KOPT-K1 (cell line): ENCODE measurements at regions not wholly inside any gene's neighbourhood (a gene's known extent, or its start where the extent isn't known, plus 50 kb on each side); places are given as distances from the start of the nearest gene placed in this dataset.
"Not testable (repeated sequence)": the region's sequence is repeated elsewhere in the genome, so short reads cannot be mapped to it uniquely, and the experiment has no call there.

Experiments used
- H3K27ac ChIP-seq: fragments of 200-600 bp; sonication (generic); 2 replicates; pipeline ENCODE4 v1.5.1; 2016; ENCODE audit warnings: antibody characterized with exemption, mild to moderate bottlenecking, low read depth, low read length; ENCODE audit not compliant: poor library complexity, severe bottlenecking
- H3K36me3 ChIP-seq: fragments of 200-600 bp; sonication (generic); 2 replicates; pipeline ENCODE4 v1.5.1; 2017; ENCODE audit warnings: antibody characterized with exemption, mild to moderate bottlenecking, low read length, moderate library complexity; ENCODE audit not compliant: insufficient read depth
- H3K9me3 ChIP-seq: fragments of 200-600 bp; sonication (generic); 2 replicates; pipeline ENCODE4 v1.5.1; 2017; ENCODE audit warnings: antibody characterized with exemption, low read length, mild to moderate bottlenecking; ENCODE audit not compliant: insufficient read depth, poor library complexity, severe bottlenecking

DNA sequence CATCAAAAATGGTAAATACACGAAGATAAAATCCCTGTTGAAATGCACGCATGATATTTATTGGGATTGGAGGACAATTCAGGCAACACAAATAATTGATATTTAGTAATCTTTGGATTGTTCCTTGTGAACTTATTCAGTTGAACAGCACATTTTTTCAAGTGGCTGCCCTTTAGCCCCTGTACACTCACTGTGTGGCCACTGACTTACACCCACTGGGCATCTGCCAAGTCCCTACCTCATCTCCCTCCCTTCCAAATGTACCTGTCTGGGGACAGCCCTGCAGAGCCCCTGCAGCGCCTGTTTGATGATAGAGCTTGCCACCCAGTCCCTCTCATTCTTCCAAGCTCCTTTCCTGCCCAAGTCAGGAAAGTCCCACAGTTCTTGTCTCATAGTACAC is 154.3 kb downstream of the GLUL start:
- Histone ChIP-seq H3K27ac (no peak overlapping the region), H3K9me3 (no peaks in the 10 kb centered on the region), H3K36me3 (no peaks in the 10 kb centered on the region)

DNA sequence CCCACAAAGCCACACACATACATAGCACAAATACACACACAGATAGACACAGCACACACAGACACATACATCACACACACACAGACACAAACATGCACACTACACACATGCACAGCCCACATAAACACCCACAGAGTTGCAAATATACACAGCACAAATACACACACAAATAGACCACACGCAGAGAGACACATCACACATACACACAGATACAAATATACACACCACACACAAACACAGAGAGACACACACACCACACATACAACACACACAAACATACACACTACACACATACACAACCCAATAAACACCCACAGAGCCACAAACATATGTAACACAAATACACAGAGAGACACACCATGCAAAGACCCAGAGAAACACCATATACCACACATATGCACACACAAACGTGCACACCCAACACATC is 154.9 kb downstream of the GLUL start:
- H3K9me3 ChIP-seq: no peaks in the 10 kb centered on the region
- H3K27ac ChIP-seq: no peak overlapping the region
- H3K36me3 ChIP-seq: no peaks in the 10 kb centered on the region

DNA sequence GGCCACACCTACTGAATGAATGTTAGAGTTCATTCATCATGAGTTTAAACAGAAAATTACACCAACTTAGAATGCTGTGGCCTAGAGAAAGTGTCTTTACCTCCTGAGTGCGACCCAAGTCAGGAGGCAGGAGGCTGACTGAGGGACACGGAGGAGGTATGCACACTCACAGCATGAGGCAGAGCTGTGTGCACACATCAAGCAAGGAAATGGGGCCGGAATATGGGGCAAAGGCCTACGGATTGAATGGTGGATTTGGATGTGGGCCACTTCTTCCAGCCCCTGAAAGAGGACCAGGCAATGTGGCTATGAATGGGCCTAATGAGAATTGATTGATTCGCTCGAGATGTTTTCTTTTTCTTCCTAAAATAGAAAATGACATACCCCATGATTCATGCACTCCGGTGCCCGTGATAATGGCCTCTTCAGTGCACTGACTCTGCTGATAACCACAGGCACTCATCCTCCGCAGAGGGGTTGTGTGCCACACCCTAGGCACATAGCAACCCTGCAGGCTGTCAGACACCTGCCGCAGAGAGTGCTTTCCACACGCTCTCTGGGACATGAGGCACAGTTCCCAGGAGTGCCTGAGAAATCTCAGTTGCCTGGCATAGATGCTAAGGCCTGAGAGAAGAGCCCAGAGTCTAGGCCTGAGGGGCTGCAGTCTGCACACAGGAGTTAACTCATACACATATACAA is 155.5 kb downstream of the GLUL start:
- no peak overlapping the region for H3K27ac ChIP-seq
- no peaks in the 10 kb centered on the region for H3K9me3 ChIP-seq
- no peaks in the 10 kb centered on the region for H3K36me3 ChIP-seq

DNA sequence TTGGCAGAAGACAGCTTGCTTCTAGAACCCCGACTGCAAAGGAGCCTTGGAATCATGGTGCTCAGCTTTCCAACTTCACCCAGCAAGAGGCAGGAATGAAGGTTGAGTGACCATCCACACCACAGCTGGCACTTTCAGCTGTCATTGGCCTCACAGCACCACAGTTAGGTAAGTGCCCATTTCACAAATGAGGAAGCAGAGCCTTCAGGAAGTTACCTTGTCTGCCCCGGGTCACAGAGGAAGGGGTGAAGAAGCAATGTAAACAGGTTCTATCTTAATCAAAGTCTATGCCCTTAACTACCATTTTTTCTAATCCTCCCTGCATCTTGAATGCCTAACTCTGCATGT is 156.0 kb downstream of the GLUL start:
- no peaks in the 10 kb centered on the region for H3K36me3 ChIP-seq
- H3K9me3 ChIP-seq: no peaks in the 10 kb centered on the region
- H3K27ac ChIP-seq: no peak overlapping the region

DNA sequence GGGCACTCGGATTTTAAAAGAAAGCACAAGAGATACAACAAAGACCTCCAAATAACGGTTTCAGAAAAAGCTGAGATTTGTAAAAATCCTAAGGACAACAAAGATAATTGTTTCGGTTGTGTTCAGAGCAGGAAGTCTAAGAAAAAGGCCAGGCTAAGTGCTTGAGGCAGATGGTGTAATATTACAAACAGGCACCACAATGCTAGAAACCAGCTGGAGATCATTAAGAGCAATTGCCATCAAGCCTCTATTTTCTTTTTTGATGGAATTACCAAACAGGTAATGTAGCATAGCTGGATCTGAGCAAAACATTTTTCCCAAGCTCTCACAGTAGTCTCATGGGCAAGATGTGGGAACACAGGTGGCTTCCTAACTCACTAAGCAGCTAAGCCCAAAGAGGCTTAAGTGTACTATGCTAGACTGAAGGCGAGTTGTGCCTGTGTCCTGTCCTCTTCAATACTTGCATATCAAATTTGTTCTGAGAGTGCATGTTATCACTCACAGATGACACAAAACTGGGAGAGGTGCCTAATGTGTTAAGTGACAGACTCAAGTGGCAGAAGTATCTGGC is 161.6 kb downstream of the GLUL start:
- Histone ChIP-seq H3K27ac (no peak overlapping the region), H3K9me3 (no peaks in the 10 kb centered on the region)

DNA sequence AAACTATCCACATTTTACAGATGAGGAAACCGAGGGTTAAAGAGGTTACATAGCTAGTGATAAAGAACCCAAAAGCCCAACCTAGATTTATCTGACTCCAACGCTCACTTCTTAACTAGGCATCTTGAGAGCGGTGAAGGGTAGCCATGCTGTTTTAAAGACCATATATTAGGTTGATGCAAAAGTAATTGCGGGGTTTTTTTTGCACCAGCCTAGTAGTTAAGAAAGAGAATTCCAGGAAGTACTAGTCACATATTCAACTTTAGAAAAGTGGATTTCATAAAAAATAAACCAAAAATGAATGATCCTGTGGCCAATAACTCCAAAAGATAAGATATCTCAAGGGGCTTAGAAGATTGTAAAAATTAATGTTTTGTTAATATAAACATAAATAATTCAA is 162.1 kb downstream of the GLUL start:
- Histone ChIP-seq H3K36me3 (no peaks in the 10 kb centered on the region), H3K9me3 (no peaks in the 10 kb centered on the region), H3K27ac (no peak overlapping the region)

More for the DNA sequence above, 161.6 kb downstream of the GLUL start:
- no peaks in the 10 kb centered on the region for H3K36me3 ChIP-seq

DNA sequence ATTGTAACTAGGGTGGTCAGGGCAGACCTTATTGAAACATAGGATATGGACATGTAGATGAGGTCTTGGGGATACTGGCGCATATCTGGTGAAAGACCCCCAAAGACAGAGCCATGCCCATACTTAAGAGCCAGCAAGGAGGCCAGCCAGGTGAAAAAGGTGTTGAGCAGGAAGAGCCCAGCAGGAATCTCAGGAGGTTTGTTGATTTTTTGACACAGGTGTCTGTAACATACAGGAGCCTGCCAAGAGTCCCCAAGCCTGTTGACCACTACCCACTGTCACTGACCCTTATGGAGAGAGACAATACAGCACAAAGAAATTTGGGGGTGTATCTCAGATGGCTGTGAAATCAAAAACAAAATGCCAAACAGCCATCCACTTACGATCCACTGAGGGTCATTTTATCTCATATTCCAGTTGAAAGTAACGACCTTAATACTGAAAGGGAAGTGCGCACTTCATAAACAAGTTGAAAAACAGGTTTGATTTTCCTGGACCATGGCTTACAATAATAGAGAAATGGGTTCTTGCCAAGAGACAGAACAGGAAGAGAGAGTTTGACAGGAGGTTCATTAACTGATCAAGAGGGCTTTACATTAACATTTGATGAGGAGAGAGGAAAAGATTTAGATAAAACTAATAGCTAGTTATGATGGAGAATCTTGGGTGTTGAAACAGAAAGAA is 163.6 kb downstream of the GLUL start:
- no peaks in the 10 kb centered on the region for H3K9me3 ChIP-seq
- no peak overlapping the region for H3K27ac ChIP-seq
- no peaks in the 10 kb centered on the region for H3K36me3 ChIP-seq

DNA sequence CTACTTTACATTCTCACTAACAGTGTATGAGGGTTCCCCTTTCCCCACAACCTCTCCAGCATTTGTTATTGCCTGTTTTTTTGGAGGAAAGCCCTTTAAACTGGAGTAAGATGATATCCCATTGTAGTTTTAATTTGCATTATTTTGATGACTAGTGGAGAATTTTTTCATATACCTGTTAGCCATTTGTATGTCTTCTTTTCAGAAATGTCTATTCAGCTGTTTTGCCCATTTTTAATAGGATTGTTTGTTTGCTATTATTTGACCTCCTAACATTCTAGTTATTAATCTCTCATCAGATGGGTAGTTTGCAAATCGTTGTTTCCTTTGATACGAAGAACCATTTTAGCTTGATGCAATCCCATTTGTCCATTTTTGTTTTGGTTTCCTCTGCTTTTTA is 165.0 kb downstream of the GLUL start:
- peaks cover 6% of the 10 kb centered on the region for H3K9me3 ChIP-seq
- H3K36me3 ChIP-seq: no peaks in the 10 kb centered on the region
- no peak overlapping the region for H3K27ac ChIP-seq

DNA sequence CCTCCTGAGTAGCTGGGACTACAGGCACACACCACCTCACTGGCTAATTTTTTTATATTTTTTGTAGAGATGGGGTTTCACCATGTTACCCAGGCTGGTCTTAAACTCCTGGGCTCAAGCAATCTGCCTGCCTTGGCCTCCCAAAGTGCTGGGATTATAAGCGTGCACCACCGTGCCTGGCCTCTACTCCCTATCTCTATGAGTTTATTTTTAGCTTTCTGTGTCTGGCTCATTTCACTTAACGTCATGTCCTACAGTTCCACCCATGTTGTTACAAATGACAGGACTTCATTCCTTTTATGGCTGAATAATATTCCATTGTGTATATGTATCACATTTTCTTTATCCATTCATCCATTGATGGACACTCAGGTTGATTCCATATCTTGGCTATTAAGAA is 164.2 kb upstream of the ZNF648 start:
- not testable (repeated sequence) for H3K36me3 ChIP-seq, H3K9me3 ChIP-seq, H3K27ac ChIP-seq

DNA sequence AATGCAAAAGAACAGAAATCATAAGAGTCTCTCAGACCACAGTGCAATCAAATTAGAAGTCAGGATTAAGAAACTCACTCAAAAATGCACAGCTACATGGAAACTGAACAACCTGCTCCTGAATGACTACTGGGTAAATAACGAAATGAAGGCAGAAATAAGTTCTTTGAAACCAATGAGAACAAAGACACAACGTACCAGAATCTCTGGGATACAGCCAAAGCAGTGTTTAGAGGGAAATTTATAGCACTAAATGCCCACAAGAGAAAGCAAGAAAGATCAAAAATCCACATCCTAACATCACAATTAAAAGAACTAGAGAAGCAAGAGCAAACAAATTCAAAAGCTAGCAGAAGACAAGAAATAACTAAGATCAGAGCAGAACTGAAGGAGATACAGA is 160.5 kb upstream of the ZNF648 start:
- H3K27ac ChIP-seq, H3K36me3 ChIP-seq, H3K9me3 ChIP-seq: not testable (repeated sequence)

DNA sequence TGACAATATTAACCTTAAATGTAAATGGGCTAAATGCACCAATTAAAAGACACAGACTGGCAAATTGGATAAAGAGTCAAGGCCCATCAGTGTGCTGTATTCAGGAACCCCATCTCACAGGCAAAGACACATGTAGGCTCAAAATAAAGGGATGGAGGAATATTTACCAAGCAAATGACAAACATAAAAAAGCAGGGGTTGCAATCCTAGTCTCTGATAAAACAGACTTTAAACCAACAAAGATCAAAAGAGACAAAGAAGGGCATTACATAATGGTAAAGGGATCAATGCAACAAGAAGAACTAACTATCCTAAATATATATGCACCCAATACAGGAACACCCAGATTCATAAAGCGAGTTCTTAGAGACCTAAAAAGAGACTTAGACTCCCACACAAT is 159.9 kb upstream of the ZNF648 start:
- H3K36me3 ChIP-seq, H3K27ac ChIP-seq, H3K9me3 ChIP-seq: not testable (repeated sequence)

DNA sequence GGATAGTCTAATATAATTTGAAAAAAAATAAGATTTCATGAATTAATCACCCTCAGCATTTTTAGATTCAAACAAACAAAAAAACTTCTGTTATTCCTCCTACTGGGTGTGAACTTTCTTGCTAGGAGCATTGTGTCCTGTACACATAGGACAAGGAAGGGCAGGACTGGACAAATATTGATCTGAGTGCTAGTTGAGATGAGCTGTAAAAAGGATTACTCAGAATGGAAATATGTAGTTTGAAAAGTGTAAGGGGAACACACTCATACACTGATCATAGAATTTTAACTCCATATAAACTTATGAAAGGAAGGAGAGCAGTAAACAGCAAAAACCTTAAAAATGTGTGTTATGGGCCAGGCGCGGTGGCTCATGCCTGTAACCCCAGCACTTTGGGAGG is 156.5 kb upstream of the ZNF648 start:
- Histone ChIP-seq H3K9me3 (peaks cover 6% of the 10 kb centered on the region), H3K27ac (no peak overlapping the region), H3K36me3 (no peaks in the 10 kb centered on the region)

DNA sequence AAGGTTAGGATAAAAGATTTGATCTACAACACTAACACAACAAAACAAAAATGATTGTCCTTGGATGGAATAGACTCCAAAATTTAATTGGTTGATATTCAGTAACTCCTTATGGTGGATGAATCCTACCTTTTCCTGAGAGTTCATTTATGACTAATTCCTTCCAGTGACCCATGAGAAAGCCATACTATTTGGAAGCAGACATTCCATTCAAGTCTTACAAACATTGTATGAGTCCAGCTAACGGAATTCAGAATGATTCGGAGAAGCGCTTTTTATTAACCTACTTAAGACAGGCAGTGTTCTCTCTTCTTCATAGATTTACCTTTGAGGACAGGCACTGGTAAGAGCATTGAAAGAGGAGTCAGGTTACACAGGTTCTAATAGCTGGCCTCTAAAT is 155.6 kb upstream of the ZNF648 start:
- Histone ChIP-seq H3K27ac (no peak overlapping the region), H3K36me3 (no peaks in the 10 kb centered on the region), H3K9me3 (peaks cover 4% of the 10 kb centered on the region)

DNA sequence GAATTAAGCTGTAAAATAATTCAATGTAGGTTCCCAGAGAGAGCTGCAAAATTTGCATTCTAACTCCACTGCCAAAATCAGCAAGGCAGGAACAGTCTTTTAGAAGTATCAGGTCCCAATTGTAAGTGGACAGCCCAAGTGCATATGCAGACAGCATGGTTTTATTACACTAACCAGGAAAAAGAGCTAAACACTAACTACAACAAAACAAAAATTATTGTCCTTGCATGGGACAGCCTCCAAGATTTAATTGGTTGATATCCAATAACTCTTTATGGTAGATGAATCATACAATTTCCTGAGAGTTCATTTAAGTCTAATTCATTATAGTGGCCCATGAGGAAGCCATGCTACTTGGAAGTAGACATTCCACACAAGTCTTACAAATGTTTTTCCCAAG is 154.3 kb upstream of the ZNF648 start:
- Histone ChIP-seq H3K27ac (no peak overlapping the region), H3K36me3 (no peaks in the 10 kb centered on the region), H3K9me3 (no peaks in the 10 kb centered on the region)

DNA sequence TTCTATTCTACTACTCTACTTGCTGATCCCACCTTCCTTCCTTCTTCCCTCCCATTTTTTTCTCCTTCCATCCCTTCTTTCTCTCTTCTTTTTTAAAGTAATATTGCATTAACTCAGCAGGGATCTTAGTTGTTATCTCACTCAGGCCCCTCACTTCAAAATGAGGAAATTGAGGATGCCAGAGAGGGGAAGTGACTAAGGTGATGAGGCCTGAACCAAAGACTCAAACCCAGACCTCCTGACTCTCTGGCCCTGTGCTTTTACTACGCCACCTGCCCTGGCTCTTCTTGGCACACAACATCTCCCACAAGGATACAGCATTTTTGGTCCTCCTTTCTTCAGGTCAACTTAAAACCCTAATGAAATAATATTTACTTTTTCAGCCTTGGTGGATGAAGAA is 151.7 kb upstream of the ZNF648 start:
- Histone ChIP-seq H3K9me3 (no peaks in the 10 kb centered on the region), H3K36me3 (no peaks in the 10 kb centered on the region), H3K27ac (no peak overlapping the region)

DNA sequence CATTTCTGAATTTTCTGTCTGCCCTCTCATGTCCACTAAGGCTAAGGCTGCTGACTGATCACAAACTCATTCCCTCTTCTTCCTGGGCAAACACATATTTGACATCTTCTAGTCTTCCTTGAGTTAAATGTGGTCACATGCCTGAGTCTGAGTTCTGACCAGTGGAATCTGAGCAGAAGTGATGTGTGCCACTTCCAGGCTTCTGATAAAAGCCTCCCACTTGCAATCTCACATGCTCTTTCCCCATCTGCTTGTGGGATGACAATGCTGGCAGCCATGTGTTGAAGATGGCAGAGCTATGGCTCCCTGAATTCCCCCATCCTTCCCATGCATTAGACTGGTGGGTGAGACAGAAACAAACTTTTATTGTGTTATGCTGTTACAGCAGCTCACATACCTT is 149.9 kb upstream of the ZNF648 start:
- no peak overlapping the region for H3K27ac ChIP-seq
- H3K36me3 ChIP-seq: no peaks in the 10 kb centered on the region
- no peaks in the 10 kb centered on the region for H3K9me3 ChIP-seq
